Esophagus muscularis mucosa (tissue), 4 donors: ENCODE measurements at regions not wholly inside any gene's neighbourhood (a gene's known extent, or its start where the extent isn't known, plus 50 kb on each side); places are given as distances from the start of the nearest gene placed in this dataset.

Experiments
- CTCF ChIP-seq, 3 experiments: fragments of 200-600 bp in 2 of 3; fragments of 450-650 bp in 1 of 3; sonication (generic) in 2 of 3; IDR thresholded peaks; one replicate each; pipeline ENCODE4 v1.5.1; 2017 to 2019; ENCODE audit warnings: antibody characterized with exemption in 3 of 3, mild to moderate bottlenecking in 2 of 3, moderate library complexity in 1 of 3
- EP300 ChIP-seq: sonication (generic); formaldehyde crosslinking; IDR thresholded peaks from one replicate; pipeline ENCODE4 v1.6.1; 2017; ENCODE audit warnings: antibody characterized with exemption
- POLR2A ChIP-seq: fragments of 450-650 bp; IDR thresholded peaks from one replicate; pipeline ENCODE4 v1.6.1; 2017; ENCODE audit warnings: antibody characterized with exemption, moderate library complexity, mild to moderate bottlenecking, low read depth
- POLR2AphosphoS5 ChIP-seq, 2 donors: sonication (generic); formaldehyde crosslinking; IDR thresholded peaks; one replicate each; pipeline ENCODE4 v1.6.1; 2017; ENCODE audit warnings: antibody characterized with exemption in 2 of 2

DNA sequence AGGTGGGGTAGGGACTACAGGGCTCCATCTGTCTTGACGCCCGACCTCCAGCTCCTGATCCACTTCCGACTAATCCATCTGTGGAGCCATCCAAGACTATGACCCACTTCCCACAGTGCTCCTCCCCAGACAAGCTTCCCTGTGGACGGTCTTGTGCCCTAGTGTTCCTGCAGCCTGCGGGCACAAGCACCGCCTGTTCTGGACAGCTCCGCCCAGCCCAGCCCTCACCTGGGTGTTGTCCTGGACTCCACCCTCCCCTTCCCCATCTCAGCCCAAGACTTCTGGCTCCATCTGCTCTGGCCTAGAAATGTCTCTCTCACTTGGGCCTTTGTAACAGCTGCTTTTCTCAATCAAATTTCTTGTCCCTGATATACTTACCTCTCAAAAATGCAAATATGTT lies 102.0 kb downstream of the MAFB start:
- TF ChIP-seq POLR2AphosphoS5 (IDR thresholded peaks at IDR 0.05) (no peak), CTCF (IDR thresholded peaks at IDR 0.05) (no peak), POLR2A (no peak), EP300 (no peak)
